ENCODE measurements at regions not wholly inside any gene's neighbourhood (a gene's known extent, or its start where the extent isn't known, plus 50 kb on each side); places are given as distances from the start of the nearest gene placed in this dataset.

- peak in 2 of 5 donors; percentile 13 to 14 for DNase-seq
- H3K4me1 ChIP-seq (ENCODE audit: insufficient read depth), result peaks cover 23% of the 10 kb centered on the region
- no peak overlapping the region for H3K4me3 ChIP-seq
- H3K27ac ChIP-seq, result peak overlapping the region in 1 of 2 donors; percentile 22
- H3K36me3 ChIP-seq, result no peaks in the 10 kb centered on the region
- WGBS, 3 donors, result 31 to 53% (median 43%) methylated on average over 8 of the region's 8 CpGs
- H3K9me3 ChIP-seq, result no peaks in the 10 kb centered on the region
- TF ChIP-seq CTCF (IDR thresholded peaks at IDR 0.05) (no peak), POLR2A (IDR thresholded peaks at IDR 0.05) (no peak), EP300 (IDR thresholded peaks at IDR 0.05) (no peak)
- no peaks in the 10 kb centered on the region for H3K27me3 ChIP-seq
- intact Hi-C loops (cut with DNase I), result loop anchor here in 1 of 4 donors (5.0 kb wide), 1 partner anchor 34 kb away; no protein-coding TSS in a partner anchor
These were observed 97.4 kb upstream of the ARMC2 start for GRCh38 chr6:108750801-108751200.

DNA sequence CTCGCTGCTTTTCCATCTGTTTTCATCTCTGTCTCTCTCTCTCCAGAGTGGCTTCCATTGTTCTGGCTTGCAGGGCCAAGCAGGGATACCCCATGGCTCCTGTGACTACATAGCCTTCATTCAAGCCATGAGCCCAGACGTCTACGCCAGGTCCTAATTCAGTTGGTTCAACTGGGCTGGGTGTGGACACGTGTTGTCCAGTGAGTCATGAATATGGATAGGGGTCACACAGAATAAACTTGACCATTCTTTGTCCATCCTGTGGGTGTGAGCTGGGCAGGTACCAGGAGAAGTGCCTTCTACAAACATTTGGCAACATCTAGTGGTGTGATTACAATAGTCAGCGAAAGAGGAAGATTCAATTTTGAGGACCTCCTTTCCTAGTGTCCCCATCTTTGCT, 96.9 kb upstream of the ARMC2 start:
- TF ChIP-seq EP300 (IDR thresholded peaks at IDR 0.05), result no peak
- no peak for TF ChIP-seq CTCF (IDR thresholded peaks at IDR 0.05)
- WGBS, 3 donors, result 90 to 96% (median 93%) methylated on average over 5 of the region's 5 CpGs
- no peaks in the 10 kb centered on the region for H3K36me3 ChIP-seq
- peaks cover 27% of the 10 kb centered on the region for H3K4me1 ChIP-seq (ENCODE audit: insufficient read depth)
- DNase-seq, result peak in 1 of 5 donors; percentile 9
- H3K27me3 ChIP-seq, result no peaks in the 10 kb centered on the region
- no peaks in the 10 kb centered on the region for H3K9me3 ChIP-seq
- H3K27ac ChIP-seq, result no peak overlapping the region
- intact Hi-C loops (cut with DNase I), result loop anchor here in 1 of 4 donors (5.0 kb wide), 1 partner anchor 34 kb away; no protein-coding TSS in a partner anchor
- no peak overlapping the region for H3K4me3 ChIP-seq

GRCh38 chr6:108751851-108752732, 96.1 kb upstream of the ARMC2 start:
- H3K4me1 ChIP-seq (ENCODE audit: insufficient read depth), result peaks cover 27% of the 10 kb centered on the region
- no peaks in the 10 kb centered on the region for H3K9me3 ChIP-seq
- peak; percentile 74 to 88 (median 85) for DNase-seq
- WGBS, 3 donors, result 18 to 37% (median 33%) methylated on average over 5 of the region's 5 CpGs
- TF ChIP-seq EP300 (IDR thresholded peaks at IDR 0.05) (no peak), POLR2A (IDR thresholded peaks at IDR 0.05) (no peak)
- no peak overlapping the region for H3K27ac ChIP-seq
- no peaks in the 10 kb centered on the region for H3K27me3 ChIP-seq
- intact Hi-C loops (cut with DNase I), result loop anchor here in 1 of 4 donors (5.0 kb wide), 1 partner anchor 35 kb away; no protein-coding TSS in a partner anchor
- H3K36me3 ChIP-seq, result no peaks in the 10 kb centered on the region
- no peak overlapping the region for H3K4me3 ChIP-seq

DNA sequence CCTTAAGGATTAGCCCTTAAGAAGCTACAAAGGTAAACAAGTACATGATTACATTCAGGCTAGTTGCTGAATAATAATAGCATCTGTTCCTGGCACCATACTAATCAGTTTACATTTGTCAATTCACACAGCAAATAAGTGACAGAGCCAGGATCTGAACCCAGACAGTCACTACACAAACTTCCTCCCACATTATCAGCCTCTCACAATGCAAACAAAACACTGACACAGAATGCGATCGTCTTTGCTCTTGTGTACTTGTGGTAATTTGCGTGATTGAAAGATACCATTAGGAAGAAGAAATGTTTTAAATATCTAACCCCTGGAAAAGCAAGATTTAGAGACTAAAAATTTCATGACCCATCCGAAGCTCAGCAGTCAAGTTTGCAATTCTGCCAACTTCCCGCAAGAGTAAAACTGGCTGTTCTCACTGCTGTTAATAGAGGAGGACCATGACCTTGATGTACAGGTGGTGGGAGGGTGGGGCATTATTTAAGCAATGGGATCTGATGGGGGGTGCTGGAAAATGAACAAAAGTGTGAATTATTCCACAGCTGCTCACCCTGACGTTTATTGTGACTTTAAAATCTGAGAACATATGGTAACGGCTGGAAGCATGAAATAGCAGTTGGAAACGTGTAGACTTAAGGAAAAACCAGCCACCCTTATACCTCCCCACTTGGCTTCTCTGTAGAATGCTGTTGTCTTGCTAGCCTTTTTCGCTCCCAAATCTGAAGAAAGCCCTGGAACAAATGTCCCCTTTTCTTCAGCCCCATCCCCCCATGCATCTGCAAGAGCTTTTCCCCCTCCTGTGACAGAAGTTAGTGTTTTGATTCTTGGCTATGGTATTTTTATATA, 95.3 kb upstream of the ARMC2 start:
- WGBS, 3 donors, result 23 to 48% (median 34%) methylated on average over 9 of the region's 9 CpGs
- peaks cover 27% of the 10 kb centered on the region for H3K4me1 ChIP-seq (ENCODE audit: insufficient read depth)
- peak in 2 of 5 donors; percentile 11 to 22 for DNase-seq
- H3K27me3 ChIP-seq, result no peaks in the 10 kb centered on the region
- H3K36me3 ChIP-seq, result no peaks in the 10 kb centered on the region
- no peak overlapping the region for H3K4me3 ChIP-seq
- peak overlapping the region in 1 of 2 donors; percentile 33 for H3K27ac ChIP-seq
- TF ChIP-seq POLR2A (IDR thresholded peaks at IDR 0.05), result no peak
- TF ChIP-seq CTCF (IDR thresholded peaks at IDR 0.05), result no peak
- no peak for TF ChIP-seq EP300 (IDR thresholded peaks at IDR 0.05)
- intact Hi-C loops (cut with DNase I), result loop anchor here in 1 of 4 donors (5.0 kb wide), 1 partner anchor 36 kb away; no protein-coding TSS in a partner anchor
- H3K9me3 ChIP-seq, result no peaks in the 10 kb centered on the region
